GM03348 (cell line): ENCODE measurements at regions not wholly inside any gene's neighbourhood (a gene's known extent, or its start where the extent isn't known, plus 50 kb on each side); places are given as distances from the start of the nearest gene placed in this dataset.
"Not testable (repeated sequence)": the region's sequence is repeated elsewhere in the genome, so short reads cannot be mapped to it uniquely, and the experiment has no call there.

Source experiments
- DNase-seq: peaks from one replicate; pipeline ENCODE4 v3.0.0; 2012; ENCODE audit warnings: low spot score

DNA sequence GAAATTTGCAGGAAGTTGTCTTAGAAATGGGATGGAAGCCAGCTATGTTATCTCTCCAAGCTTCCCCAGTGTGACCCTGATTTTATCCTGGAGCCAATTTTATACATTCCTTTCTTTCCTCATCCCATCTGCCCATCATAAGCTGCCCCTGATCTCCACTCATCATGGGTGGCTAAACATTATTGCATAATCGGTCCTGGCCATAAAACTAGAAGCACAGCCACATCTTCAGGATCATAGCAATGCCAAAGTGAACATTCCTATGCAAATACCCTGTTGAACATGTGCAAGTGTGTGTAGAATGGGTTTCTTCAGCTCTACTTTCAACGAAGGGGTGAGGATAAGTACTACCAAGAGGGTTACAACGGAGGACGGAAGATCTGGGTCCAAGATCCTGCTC, 50.6 kb upstream of the COG2 start:
- no peak for DNase-seq

DNA sequence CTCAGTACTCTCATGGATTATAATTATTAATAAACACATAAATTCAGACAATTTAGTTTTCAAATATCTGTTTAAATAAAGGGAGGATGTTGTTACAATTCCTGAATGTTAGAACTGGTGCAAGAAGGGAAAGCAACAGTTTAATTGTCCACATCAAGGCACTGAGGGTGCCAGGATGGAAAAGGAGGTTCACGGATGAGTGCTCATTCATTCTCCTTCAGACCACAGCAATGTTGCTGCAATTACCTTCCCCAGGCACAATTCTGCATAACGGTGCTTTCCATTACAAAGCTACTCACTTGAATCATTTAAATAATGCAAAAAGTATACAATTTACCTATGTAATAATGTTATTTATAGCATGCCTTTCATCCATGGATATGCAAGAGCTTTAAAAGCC, 52.3 kb upstream of the COG2 start:
- DNase-seq = no peak

- DNase-seq = no peak
These were observed 53.9 kb upstream of the COG2 start for GRCh38 chr1:230588323-230588746.

- no peak for DNase-seq
These were observed 55.2 kb upstream of the COG2 start for GRCh38 chr1:230587061-230587460.

DNA sequence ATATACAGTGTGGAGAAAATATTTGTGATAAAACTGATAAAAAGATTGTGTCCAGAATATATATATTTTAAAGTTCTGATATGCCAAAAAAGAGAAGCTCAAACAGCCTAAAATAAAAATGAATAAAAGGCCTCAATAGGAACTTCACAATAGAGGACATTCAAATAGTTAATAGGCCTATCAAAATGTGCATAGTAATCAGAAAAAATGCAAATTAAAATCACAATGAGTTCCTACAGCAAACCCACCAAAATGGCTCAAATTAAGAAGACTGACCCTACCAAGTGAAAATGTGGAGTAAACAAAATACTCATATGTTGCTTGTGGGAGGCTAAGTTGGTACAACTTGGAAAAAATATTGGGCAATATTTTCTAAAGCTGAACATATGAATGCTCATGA, 57.6 kb upstream of the COG2 start:
- no peak for DNase-seq

- no peak for DNase-seq
These were observed 60.7 kb upstream of the COG2 start for GRCh38 chr1:230581446-230582079.

DNA sequence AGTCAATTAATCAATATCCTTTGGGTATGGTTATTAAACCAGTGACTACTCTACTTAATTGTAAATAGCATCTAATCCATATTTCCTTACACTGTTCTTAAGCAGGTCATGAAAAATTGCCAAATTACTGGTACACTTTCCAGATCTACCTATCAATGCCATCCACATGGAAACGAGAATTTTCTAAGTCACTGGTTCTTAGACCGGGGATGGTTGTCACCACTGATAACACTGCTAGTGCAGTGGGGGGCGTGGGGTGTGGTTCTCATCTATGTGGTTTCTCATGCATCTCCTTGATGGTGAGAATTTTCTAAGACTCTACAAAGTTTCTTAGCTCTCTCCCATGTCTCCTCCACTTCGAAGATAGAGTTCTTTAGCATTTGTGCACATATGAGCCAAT, 63.7 kb upstream of the COG2 start:
- DNase-seq = no peak

DNA sequence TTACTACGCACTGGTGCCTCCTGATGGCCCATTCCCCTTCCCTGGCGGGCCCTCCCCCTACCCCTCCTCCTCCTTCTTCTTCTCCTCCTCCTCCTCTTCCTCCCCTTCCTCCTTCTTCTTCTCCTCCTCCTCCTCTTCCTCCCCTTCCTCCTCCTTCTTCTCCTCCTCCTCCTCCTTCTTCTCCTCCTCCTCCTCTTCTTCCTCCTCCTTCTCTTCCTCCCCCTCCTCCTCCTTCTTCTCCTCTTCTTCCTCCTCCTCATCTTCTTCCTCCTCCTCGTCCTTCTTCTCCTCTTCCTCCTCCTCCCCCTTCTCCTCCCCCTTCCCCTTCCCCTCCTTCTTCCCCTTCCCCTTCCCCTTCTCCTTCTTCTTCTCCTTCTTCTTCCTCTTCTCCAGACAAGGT, 64.7 kb upstream of the COG2 start:
- no peak for DNase-seq

DNA sequence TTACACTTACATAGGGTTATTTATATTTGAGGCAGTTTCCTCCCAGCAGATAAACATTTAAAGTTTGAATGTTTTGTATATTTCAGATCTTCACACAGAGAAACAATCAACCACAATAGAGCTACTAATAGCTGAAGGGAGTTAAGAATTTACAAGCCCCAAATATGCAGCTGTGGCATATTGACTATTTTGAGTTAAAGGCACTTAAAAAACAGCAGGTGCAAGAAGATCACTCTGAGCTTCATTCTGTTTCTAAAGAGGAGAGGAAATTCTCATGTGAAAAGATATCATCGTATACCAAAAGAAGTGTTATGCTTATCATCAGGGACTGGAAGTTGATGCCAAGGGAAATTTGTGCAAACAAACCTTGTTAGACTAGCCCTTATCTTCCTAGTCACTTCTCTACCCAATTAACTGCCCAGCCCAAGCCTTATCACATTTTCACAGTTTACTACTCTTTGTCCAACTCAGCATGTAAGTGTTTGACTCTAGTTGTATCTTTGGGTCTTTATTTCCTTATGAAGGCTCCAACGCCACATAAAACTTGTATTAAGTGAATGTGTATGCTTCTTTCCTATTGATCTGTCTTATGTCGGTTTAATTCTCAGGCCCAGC, 66.3 kb upstream of the COG2 start:
- DNase-seq = no peak

DNA sequence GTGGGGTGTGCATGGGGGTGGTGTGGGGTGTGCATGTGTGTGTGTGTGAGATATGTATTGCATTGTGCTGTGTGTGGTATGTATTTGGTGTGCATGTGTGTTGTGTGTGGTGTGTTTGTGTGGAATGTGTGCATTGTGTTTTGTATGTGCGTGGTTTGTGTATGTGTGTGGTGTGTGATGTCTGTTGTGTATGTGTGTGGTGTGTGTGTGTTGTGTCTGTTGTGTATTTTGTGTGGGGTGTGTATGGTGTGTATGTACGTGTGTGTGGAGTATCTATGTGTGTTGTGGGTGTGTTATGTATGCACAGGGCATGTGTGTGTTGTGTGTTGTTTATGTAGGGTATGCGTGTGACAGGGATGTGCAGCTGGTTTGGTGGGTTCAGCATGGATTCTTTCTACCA, 67.8 kb upstream of the COG2 start:
- no peak for DNase-seq

- no peak for DNase-seq
These were observed 68.6 kb upstream of the COG2 start for GRCh38 chr1:230573658-230574057.

- DNase-seq = no peak
These were observed 69.9 kb upstream of the COG2 start for GRCh38 chr1:230572121-230573105.

- DNase-seq = no peak
These were observed 71.4 kb upstream of the COG2 start for GRCh38 chr1:230570724-230571360.

GRCh38 chr1:230569201-230569600, 73.1 kb upstream of the COG2 start:
- DNase-seq = no peak

DNA sequence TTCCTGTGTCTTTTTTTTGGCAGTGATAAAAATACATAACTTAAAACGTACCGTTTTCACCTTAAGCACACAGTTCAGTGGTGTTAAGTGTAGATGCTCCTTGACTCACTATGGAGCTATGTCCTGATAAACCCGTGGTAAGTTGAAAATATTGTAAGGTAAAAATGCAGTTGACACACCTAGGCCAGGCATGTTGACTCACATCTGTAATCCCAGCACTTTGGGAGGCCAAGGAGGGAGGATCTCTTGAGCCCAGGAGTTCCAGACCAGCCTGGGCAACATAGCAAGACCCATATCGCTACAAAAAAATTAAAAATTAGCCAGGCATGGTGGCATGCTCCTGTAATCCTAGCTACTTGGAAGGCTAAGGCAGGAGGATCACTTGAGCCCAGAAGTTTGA, 73.6 kb upstream of the COG2 start:
- DNase-seq = no peak

- peak; percentile 6 for DNase-seq
These were observed 74.3 kb upstream of the COG2 start for GRCh38 chr1:230568008-230568407.

GRCh38 chr1:230567221-230567575, 75.1 kb upstream of the COG2 start:
- DNase-seq = no peak

DNA sequence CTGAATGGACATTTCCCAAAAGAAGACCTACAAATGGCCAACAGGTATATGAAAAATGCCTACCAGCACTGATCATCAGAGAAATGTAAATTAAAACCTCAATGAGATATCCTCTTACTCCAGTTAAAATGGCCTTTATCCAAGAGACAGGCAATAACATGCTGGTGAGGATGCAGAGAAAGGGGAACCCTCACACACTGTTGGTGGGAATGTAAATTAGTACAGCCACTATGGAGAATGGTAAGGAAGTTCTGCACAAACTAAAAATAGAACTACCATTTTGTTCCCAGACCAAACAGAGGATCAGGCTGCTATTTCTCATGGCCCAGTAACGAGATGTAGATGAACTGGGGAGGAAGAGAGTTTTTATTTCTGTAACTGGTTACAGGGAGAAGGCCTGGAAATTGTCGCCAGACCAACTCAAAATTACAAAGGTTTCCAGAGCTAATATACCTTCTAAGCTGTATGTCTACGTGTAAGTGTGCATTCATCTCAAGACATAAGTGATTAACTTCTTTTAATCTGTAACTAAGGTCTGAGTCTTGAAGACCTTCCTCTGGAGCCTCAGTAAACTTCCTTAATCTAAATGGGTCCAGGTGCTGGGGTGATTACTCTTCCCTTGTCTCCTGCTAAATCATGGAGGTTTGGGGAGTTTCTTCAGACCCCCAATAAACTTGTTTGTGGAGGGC, 75.6 kb upstream of the COG2 start:
- not testable (repeated sequence) for DNase-seq

DNA sequence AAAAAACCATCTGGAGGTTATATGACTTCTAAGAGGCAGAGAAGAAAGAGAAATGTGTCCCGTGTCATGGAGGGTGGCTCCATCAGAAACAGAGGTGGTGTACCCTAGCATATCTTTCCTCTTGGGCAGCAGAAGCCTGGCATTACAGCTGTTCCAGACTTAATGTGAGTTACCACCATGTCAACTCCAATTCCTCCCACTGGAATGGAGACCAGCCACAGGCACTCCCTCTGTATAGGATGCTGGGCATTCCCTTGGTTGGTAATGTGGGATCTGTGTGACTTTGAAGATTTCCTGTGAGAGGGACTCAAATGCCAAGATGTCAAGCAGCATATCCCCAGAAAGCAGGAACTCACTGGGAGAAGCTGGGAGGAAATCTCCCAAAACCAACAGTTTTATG, 77.1 kb upstream of the COG2 start:
- no peak for DNase-seq

- DNase-seq = no peak
These were observed 78.7 kb upstream of the COG2 start for GRCh38 chr1:230563591-230563990.

- DNase-seq = no peak
These were observed 80.7 kb upstream of the COG2 start for GRCh38 chr1:230561570-230561969.

GRCh38 chr1:230558324-230558723, 84.0 kb upstream of the COG2 start:
- no peak for DNase-seq
